ENCODE measurements at regions not wholly inside any gene's neighbourhood (a gene's known extent, or its start where the extent isn't known, plus 50 kb on each side); places are given as distances from the start of the nearest gene placed in this dataset.
A peak's percentile ranks its signal among the peaks of the same experiment; 100 is the strongest.

DNA sequence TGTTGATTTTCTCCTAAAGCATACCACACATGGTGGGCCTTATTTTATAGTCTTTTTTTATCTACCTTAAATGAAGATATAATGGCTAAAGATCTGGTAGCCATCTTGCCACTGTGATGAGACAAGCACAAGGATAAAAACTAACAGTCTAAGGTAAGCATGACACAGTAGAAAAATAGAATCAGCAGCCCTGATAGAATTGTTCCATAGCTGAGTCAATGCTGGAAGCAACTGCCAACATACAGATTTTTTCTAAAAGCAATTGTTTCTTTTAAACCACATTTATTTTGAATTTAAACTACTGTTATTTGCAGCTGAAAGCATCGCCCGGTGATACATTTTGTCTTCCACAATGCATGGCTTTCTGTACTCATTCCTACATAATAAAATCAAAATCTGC is 1091.5 kb upstream of the CHAC2 start:
- H3K36me3 ChIP-seq (ENCODE audit: control insufficient read depth, insufficient read depth, low read length, severe bottlenecking): no peaks in the 10 kb centered on the region
- H3K27me3 ChIP-seq (replicated peaks; ENCODE audit: control insufficient read depth, insufficient read depth, low read length): no peaks in the 10 kb centered on the region
- H3K9me3 ChIP-seq (ENCODE audit: control insufficient read depth, low read length): no peaks in the 10 kb centered on the region
- H3K4me1 ChIP-seq (ENCODE audit: control insufficient read depth, insufficient read depth, low read length): no peaks in the 10 kb centered on the region
- no peak overlapping the region for H3K4me3 ChIP-seq (ENCODE audit: low read length)
- no peak overlapping the region for H3K9ac ChIP-seq (ENCODE audit: low read length)
- peak; percentile 3 for DNase-seq (ENCODE audit: low read depth)

DNA sequence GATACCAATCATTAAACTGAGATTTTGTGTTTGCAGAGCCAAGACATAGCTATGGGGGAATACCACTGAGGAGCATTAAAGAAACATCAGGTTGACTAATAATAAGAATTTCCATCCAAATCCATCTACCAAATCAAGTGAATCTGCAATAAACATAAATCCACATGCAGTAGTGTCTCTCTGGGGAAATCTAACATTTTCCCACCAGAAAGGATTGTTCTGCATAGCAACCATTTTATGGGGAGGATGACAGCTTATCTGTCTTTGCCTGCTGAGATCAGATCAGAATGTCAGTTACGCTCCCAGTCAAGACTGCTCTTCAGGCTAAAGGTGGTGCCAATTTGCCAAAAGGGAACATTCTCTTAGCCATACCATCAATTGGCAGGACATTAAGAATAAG is 1098.9 kb upstream of the CHAC2 start:
- no peaks in the 10 kb centered on the region for H3K27me3 ChIP-seq (replicated peaks; ENCODE audit: control insufficient read depth, insufficient read depth, low read length)

DNA sequence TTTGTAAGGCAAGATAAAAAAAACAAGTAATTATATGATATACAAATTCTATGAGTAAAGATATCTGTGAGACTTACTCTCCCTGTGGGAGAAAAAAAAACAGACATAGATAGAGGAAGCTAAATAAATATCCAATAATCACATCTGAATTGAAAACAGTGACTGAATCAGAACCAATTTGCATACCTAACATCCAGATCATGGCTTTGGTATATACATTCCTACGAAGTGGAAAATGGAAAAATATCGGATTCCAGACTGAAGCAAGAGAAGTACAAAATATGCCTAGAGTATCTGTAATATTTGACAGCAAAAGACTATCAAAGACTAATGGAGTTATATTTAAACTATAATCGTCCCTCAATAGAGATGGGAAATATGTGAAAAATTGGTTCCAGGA is 1108.1 kb upstream of the CHAC2 start:
- Histone ChIP-seq H3K27me3 (replicated peaks; ENCODE audit: control insufficient read depth, insufficient read depth, low read length) (no peaks in the 10 kb centered on the region), H3K4me1 (ENCODE audit: control insufficient read depth, insufficient read depth, low read length) (no peaks in the 10 kb centered on the region), H3K9me3 (ENCODE audit: control insufficient read depth, low read length) (no peaks in the 10 kb centered on the region), H3K36me3 (ENCODE audit: control insufficient read depth, insufficient read depth, low read length, severe bottlenecking) (no peaks in the 10 kb centered on the region), H3K4me3 (ENCODE audit: low read length) (no peak overlapping the region), H3K9ac (ENCODE audit: low read length) (no peak overlapping the region)
- peak; percentile 27 for DNase-seq (ENCODE audit: low read depth)

More for the DNA sequence above, 1098.9 kb upstream of the CHAC2 start:
- Histone ChIP-seq H3K9me3 (ENCODE audit: control insufficient read depth, low read length) (no peaks in the 10 kb centered on the region), H3K4me3 (ENCODE audit: low read length) (no peak overlapping the region), H3K36me3 (ENCODE audit: control insufficient read depth, insufficient read depth, low read length, severe bottlenecking) (no peaks in the 10 kb centered on the region), H3K9ac (ENCODE audit: low read length) (no peak overlapping the region), H3K4me1 (ENCODE audit: control insufficient read depth, insufficient read depth, low read length) (no peaks in the 10 kb centered on the region)
- no peak for DNase-seq (ENCODE audit: low read depth)

DNA sequence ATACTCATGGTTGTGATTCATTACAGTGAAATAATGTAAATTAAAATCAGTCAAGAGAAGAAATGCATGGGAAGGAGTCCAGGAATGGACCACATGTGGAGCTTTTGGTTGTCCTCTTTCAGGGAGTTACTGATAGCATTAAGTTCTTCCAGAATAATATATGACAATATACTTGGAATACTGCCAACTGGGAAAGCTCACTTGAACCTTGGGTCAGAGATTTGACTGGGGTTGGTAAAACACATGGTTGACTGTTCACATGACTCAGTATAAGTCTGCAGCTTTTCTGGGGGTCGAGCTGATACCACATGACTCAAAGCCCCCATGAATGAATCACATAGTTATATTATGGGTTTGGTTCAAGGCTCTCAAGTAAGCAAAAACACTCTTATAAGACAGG is 1109.0 kb upstream of the CHAC2 start:
- Histone ChIP-seq H3K9me3 (ENCODE audit: control insufficient read depth, low read length) (no peaks in the 10 kb centered on the region), H3K4me3 (ENCODE audit: low read length) (no peak overlapping the region), H3K4me1 (ENCODE audit: control insufficient read depth, insufficient read depth, low read length) (no peaks in the 10 kb centered on the region), H3K27me3 (replicated peaks; ENCODE audit: control insufficient read depth, insufficient read depth, low read length) (no peaks in the 10 kb centered on the region), H3K9ac (ENCODE audit: low read length) (no peak overlapping the region), H3K36me3 (ENCODE audit: control insufficient read depth, insufficient read depth, low read length, severe bottlenecking) (no peaks in the 10 kb centered on the region)
- DNase-seq (ENCODE audit: low read depth): peak; percentile 33

DNA sequence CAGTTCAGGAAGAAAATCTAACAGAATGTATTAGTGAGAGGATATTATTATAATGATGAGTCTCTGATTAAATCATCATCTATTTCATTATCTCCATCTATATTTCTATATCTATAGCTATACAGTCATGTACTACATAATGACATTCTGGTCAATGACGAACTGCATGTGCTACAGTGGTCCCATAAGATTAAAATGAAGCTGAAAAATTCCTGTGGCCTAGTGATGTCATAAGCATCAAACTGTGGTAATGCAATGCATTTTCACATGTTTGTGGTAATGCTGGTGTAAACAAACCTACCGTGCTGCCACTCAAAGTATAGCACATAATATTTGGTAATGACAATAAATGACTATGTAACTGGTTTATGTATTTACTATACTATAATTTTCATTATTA is 1127.9 kb upstream of the CHAC2 start:
- peak; percentile 16 for DNase-seq (ENCODE audit: low read depth)
- H3K9me3 ChIP-seq (ENCODE audit: control insufficient read depth, low read length): peaks cover 3% of the 10 kb centered on the region
- H3K4me1 ChIP-seq (ENCODE audit: control insufficient read depth, insufficient read depth, low read length): no peaks in the 10 kb centered on the region
- H3K9ac ChIP-seq (ENCODE audit: low read length): no peak overlapping the region
- no peaks in the 10 kb centered on the region for H3K36me3 ChIP-seq (ENCODE audit: control insufficient read depth, insufficient read depth, low read length, severe bottlenecking)
- H3K27me3 ChIP-seq (replicated peaks; ENCODE audit: control insufficient read depth, insufficient read depth, low read length): no peaks in the 10 kb centered on the region
- H3K4me3 ChIP-seq (ENCODE audit: low read length): no peak overlapping the region

DNA sequence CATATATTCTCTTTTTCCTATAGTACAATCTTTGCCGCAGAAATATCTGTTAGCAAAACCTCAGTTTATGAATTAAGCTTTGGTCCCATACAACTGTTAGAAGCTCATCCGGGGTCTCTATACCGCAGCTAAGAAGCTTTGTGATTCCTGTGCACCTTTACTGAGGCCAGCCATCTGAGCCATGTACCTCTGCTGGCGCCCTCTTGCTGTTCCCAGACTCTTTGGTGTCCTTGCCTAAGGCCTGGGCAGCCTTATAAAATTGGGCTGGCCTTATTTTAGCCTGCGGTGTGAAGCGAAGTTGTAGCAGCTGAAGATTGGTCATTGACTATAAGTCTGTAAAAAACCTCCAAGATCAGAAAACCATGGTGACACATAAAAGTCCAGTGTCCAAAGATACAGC is 1135.1 kb upstream of the CHAC2 start:
- H3K4me3 ChIP-seq (ENCODE audit: low read length): no peak overlapping the region
- no peak overlapping the region for H3K9ac ChIP-seq (ENCODE audit: low read length)
- no peaks in the 10 kb centered on the region for H3K36me3 ChIP-seq (ENCODE audit: control insufficient read depth, insufficient read depth, low read length, severe bottlenecking)
- no peak for DNase-seq (ENCODE audit: low read depth)
- peaks cover 3% of the 10 kb centered on the region for H3K9me3 ChIP-seq (ENCODE audit: control insufficient read depth, low read length)
- no peaks in the 10 kb centered on the region for H3K4me1 ChIP-seq (ENCODE audit: control insufficient read depth, insufficient read depth, low read length)
- H3K27me3 ChIP-seq (replicated peaks; ENCODE audit: control insufficient read depth, insufficient read depth, low read length): no peaks in the 10 kb centered on the region

DNA sequence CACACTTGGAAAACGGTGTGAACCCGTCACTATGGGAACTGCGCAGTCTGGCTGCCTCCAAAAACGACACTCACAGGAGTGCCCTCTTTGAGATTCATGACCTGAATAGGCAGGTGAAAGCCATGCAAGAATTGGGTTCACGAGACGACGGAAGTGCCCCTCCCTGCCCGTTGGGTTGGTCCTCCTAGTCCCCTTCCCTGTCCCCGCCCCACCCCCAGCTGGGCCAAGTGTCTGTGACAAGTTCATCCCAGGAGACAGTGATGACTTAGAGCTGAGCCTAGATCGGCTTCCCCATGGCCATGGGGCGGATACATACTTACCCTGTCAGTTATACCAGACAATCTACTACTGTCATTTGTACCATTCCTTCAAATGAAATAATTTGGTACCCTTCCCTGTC is 1137.7 kb upstream of the CHAC2 start:
- Histone ChIP-seq H3K9ac (ENCODE audit: low read length) (no peak overlapping the region), H3K9me3 (ENCODE audit: control insufficient read depth, low read length) (no peaks in the 10 kb centered on the region), H3K4me1 (ENCODE audit: control insufficient read depth, insufficient read depth, low read length) (no peaks in the 10 kb centered on the region), H3K36me3 (ENCODE audit: control insufficient read depth, insufficient read depth, low read length, severe bottlenecking) (no peaks in the 10 kb centered on the region), H3K27me3 (replicated peaks; ENCODE audit: control insufficient read depth, insufficient read depth, low read length) (no peaks in the 10 kb centered on the region), H3K4me3 (ENCODE audit: low read length) (no peak overlapping the region)
- DNase-seq (ENCODE audit: low read depth): no peak

DNA sequence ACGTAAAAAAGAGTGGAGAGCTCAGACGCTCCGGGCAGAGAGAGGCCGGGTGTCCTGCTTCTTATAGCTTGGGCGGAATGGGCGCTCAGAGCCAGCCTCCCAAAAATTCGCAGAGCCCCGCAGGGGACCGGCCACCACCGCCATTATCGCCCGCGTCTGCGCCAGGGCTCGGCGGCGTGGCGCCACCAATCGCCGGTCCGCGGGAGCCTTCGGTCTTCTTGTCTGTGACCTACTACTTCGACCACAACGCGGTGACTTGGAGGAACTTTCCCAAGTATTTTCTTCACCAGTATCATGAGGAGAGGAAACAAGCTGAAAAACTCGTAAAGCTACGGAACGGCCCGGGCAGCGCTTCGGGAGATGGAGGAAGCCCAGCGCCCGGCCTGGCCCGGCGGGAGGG is 1138.1 kb upstream of the CHAC2 start:
- H3K4me1 ChIP-seq (ENCODE audit: control insufficient read depth, insufficient read depth, low read length): no peaks in the 10 kb centered on the region
- H3K9ac ChIP-seq (ENCODE audit: low read length): no peak overlapping the region
- H3K27me3 ChIP-seq (replicated peaks; ENCODE audit: control insufficient read depth, insufficient read depth, low read length): no peaks in the 10 kb centered on the region
- H3K36me3 ChIP-seq (ENCODE audit: control insufficient read depth, insufficient read depth, low read length, severe bottlenecking): no peaks in the 10 kb centered on the region
- H3K9me3 ChIP-seq (ENCODE audit: control insufficient read depth, low read length): no peaks in the 10 kb centered on the region
- no peak overlapping the region for H3K4me3 ChIP-seq (ENCODE audit: low read length)
- no peak for DNase-seq (ENCODE audit: low read depth)

DNA sequence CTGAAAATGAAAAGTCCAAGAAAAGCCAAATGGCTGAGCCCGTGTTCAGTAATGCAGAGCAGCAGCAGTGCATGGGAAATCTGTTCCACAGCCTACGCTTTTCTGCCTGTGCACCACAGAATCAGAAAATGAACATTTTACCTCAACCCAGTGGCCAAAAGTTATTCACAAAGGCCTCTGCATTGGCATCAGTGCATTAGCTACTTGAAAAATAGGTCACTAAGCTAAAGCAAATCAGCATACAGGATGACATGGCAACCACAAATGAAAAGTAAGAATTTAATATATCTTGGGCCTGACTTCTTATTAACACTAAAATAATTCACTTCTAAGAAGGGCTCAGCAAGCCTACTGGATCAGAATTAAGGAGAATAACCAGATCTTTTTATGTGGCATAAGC is 1145.3 kb upstream of the CHAC2 start:
- no peaks in the 10 kb centered on the region for H3K27me3 ChIP-seq (replicated peaks; ENCODE audit: control insufficient read depth, insufficient read depth, low read length)
- no peaks in the 10 kb centered on the region for H3K4me1 ChIP-seq (ENCODE audit: control insufficient read depth, insufficient read depth, low read length)
- H3K36me3 ChIP-seq (ENCODE audit: control insufficient read depth, insufficient read depth, low read length, severe bottlenecking): no peaks in the 10 kb centered on the region
- H3K4me3 ChIP-seq (ENCODE audit: low read length): no peak overlapping the region
- no peak overlapping the region for H3K9ac ChIP-seq (ENCODE audit: low read length)
- no peak for DNase-seq (ENCODE audit: low read depth)
- no peaks in the 10 kb centered on the region for H3K9me3 ChIP-seq (ENCODE audit: control insufficient read depth, low read length)

DNA sequence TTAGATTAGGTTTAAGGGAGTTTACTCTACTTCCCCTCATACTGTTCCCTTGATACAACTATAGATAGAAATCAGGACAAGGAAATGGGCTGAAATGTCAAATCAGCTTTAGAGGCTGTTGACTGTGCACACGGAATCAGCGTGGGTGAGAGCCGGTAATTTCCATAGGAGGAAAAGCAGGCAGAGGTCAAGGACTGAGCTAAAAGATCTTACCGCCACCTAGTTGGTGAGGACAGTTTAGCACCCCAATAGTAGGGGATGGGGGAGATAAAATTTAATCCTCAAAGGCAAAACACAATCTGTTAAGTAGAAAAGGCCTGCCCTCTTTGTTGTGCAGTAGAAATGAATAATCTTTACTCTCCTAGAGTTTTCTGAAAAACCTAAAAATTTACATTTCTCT is 1154.5 kb upstream of the CHAC2 start:
- peak; percentile 6 for DNase-seq (ENCODE audit: low read depth)
- Histone ChIP-seq H3K9me3 (ENCODE audit: control insufficient read depth, low read length) (no peaks in the 10 kb centered on the region), H3K4me1 (ENCODE audit: control insufficient read depth, insufficient read depth, low read length) (no peaks in the 10 kb centered on the region), H3K4me3 (ENCODE audit: low read length) (no peak overlapping the region), H3K27me3 (replicated peaks; ENCODE audit: control insufficient read depth, insufficient read depth, low read length) (no peaks in the 10 kb centered on the region), H3K9ac (ENCODE audit: low read length) (no peak overlapping the region), H3K36me3 (ENCODE audit: control insufficient read depth, insufficient read depth, low read length, severe bottlenecking) (no peaks in the 10 kb centered on the region)

DNA sequence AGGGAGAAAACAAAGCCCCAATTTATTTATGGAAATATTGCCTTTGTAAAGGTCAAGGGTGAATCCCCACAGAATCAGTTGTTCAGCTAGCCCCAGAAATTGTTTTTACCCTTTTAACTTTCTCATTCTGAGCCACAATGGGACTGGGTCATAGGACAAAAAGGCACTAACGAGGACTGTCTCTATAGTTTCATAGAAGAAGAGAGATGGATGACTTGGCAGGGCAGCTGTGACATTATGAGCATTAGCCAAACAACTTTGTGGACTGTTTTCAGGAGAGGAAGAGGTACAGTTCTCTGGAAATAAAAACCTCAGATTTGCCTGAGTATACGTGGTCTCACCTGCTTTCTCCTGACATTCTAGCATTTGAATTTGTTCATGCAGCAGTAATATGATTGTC is 1155.8 kb upstream of the CHAC2 start:
- Histone ChIP-seq H3K9me3 (ENCODE audit: control insufficient read depth, low read length) (no peaks in the 10 kb centered on the region), H3K27me3 (replicated peaks; ENCODE audit: control insufficient read depth, insufficient read depth, low read length) (no peaks in the 10 kb centered on the region), H3K9ac (ENCODE audit: low read length) (no peak overlapping the region), H3K4me3 (ENCODE audit: low read length) (no peak overlapping the region), H3K4me1 (ENCODE audit: control insufficient read depth, insufficient read depth, low read length) (no peaks in the 10 kb centered on the region), H3K36me3 (ENCODE audit: control insufficient read depth, insufficient read depth, low read length, severe bottlenecking) (no peaks in the 10 kb centered on the region)
- DNase-seq (ENCODE audit: low read depth): no peak

DNA sequence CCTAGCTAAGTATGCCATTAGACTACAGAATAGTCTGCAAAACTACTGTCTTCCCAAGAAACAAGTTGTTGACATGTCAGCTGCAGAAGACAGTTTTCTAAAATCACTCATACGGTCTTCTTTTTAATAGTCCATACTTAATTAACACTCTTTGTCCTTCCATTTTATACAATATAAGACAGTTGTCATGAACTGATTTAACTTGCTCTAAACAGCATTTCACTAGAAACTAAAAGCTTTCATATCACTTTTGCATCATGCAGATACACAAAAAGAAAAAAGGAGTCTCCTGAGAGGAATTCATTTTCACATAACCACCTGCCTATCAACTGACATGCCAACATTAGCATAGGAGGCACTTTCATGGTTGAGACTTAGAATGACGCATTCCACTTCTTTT is 1159.6 kb upstream of the CHAC2 start:
- no peaks in the 10 kb centered on the region for H3K36me3 ChIP-seq (ENCODE audit: control insufficient read depth, insufficient read depth, low read length, severe bottlenecking)
- no peaks in the 10 kb centered on the region for H3K4me1 ChIP-seq (ENCODE audit: control insufficient read depth, insufficient read depth, low read length)
- no peaks in the 10 kb centered on the region for H3K27me3 ChIP-seq (replicated peaks; ENCODE audit: control insufficient read depth, insufficient read depth, low read length)
- H3K9ac ChIP-seq (ENCODE audit: low read length): no peak overlapping the region
- H3K4me3 ChIP-seq (ENCODE audit: low read length): no peak overlapping the region
- no peak for DNase-seq (ENCODE audit: low read depth)
- no peaks in the 10 kb centered on the region for H3K9me3 ChIP-seq (ENCODE audit: control insufficient read depth, low read length)
